GM19035 (cell line): ENCODE measurements at regions not wholly inside any gene's neighbourhood (a gene's known extent, or its start where the extent isn't known, plus 50 kb on each side); places are given as distances from the start of the nearest gene placed in this dataset.
"Not testable (repeated sequence)": the region's sequence is repeated elsewhere in the genome, so short reads cannot be mapped to it uniquely, and the experiment has no call there.

Source experiments
- ATAC-seq: cut with Tn5 transposase; IDR thresholded peaks from one replicate; pipeline ENCODE4 v1.9.1; 2021; ENCODE audit not compliant: unreplicated experiment

GRCh38 chr4:57729775-57730570 lies 619.8 kb upstream of the IGFBP7 start:
- ATAC-seq, result not testable (repeated sequence)

- ATAC-seq, result no peak
These were observed 616.0 kb upstream of the IGFBP7 start for GRCh38 chr4:57726154-57726553.

GRCh38 chr4:57719456-57719855 lies 609.3 kb upstream of the IGFBP7 start:
- no peak for ATAC-seq

GRCh38 chr4:57714313-57714712 lies 604.1 kb upstream of the IGFBP7 start:
- ATAC-seq, result not testable (repeated sequence)

GRCh38 chr4:57710053-57710452 lies 599.9 kb upstream of the IGFBP7 start:
- ATAC-seq, result no peak

- ATAC-seq, result no peak
These were observed 581.2 kb upstream of the IGFBP7 start for GRCh38 chr4:57691370-57691769.

GRCh38 chr4:57689693-57690205 lies 579.6 kb upstream of the IGFBP7 start:
- no peak for ATAC-seq

- ATAC-seq, result no peak
These were observed 572.1 kb upstream of the IGFBP7 start for GRCh38 chr4:57682275-57682674.

GRCh38 chr4:57679969-57680368 lies 569.8 kb upstream of the IGFBP7 start:
- ATAC-seq, result no peak

- no peak for ATAC-seq
These were observed 566.2 kb upstream of the IGFBP7 start for GRCh38 chr4:57676394-57676793.

- no peak for ATAC-seq
These were observed 562.8 kb upstream of the IGFBP7 start for GRCh38 chr4:57672846-57673433.

GRCh38 chr4:57668621-57669020 lies 558.4 kb upstream of the IGFBP7 start:
- ATAC-seq, result no peak

- ATAC-seq, result no peak
These were observed 555.6 kb upstream of the IGFBP7 start for GRCh38 chr4:57665806-57666205.

GRCh38 chr4:57661517-57662090 lies 551.4 kb upstream of the IGFBP7 start:
- no peak for ATAC-seq

- no peak for ATAC-seq
These were observed 548.5 kb upstream of the IGFBP7 start for GRCh38 chr4:57658673-57659072.

GRCh38 chr4:57658188-57658587 lies 548.0 kb upstream of the IGFBP7 start:
- ATAC-seq, result no peak

GRCh38 chr4:57655342-57655741 lies 545.2 kb upstream of the IGFBP7 start:
- ATAC-seq, result no peak

GRCh38 chr4:57652779-57653178 lies 542.6 kb upstream of the IGFBP7 start:
- ATAC-seq, result no peak

GRCh38 chr4:57640391-57641100 lies 530.4 kb upstream of the IGFBP7 start:
- ATAC-seq, result no peak

- no peak for ATAC-seq
These were observed 529.6 kb upstream of the IGFBP7 start for GRCh38 chr4:57639561-57640382.

- no peak for ATAC-seq
These were observed 525.7 kb upstream of the IGFBP7 start for GRCh38 chr4:57635910-57636309.
